ENCODE measurements at regions not wholly inside any gene's neighbourhood (a gene's known extent, or its start where the extent isn't known, plus 50 kb on each side); places are given as distances from the start of the nearest gene placed in this dataset.

DNA sequence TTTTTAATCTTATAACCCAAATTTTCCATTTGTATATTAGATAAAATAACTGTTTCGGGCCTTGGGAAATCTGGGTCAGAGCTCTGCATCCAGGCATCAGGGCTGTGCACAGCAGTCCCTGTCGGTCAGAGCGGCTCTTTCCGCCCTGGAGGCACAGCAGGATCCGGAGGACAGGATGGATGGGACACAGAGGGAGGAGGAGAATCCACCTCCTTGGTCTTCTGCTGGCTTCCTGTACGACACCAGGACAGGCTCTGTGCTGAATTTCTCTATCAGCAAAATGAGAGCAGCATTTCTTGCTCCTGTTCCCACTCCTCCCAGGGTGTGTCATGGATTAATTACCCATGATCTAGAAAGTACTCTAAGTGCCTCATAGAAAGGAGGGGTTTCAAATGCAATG lies 254.9 kb downstream of the SKAP2 start:
- TF ChIP-seq POLR2AphosphoS5 (IDR thresholded peaks at IDR 0.05) (no peak), EP300 (IDR thresholded peaks at IDR 0.05) (no peak), POLR2A (IDR thresholded peaks at IDR 0.05; ENCODE audit: low read depth) (no peak)
- TF ChIP-seq, protein P1, sequence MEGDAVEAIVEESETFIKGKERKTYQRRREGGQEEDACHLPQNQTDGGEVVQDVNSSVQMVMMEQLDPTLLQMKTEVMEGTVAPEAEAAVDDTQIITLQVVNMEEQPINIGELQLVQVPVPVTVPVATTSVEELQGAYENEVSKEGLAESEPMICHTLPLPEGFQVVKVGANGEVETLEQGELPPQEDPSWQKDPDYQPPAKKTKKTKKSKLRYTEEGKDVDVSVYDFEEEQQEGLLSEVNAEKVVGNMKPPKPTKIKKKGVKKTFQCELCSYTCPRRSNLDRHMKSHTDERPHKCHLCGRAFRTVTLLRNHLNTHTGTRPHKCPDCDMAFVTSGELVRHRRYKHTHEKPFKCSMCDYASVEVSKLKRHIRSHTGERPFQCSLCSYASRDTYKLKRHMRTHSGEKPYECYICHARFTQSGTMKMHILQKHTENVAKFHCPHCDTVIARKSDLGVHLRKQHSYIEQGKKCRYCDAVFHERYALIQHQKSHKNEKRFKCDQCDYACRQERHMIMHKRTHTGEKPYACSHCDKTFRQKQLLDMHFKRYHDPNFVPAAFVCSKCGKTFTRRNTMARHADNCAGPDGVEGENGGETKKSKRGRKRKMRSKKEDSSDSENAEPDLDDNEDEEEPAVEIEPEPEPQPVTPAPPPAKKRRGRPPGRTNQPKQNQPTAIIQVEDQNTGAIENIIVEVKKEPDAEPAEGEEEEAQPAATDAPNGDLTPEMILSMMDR (IDR thresholded peaks at IDR 0.05): no peak

Measured in esophagus muscularis mucosa (tissue), 4 donors.